H1 (cell line): ENCODE measurements at regions not wholly inside any gene's neighbourhood (a gene's known extent, or its start where the extent isn't known, plus 50 kb on each side); places are given as distances from the start of the nearest gene placed in this dataset.

Source experiments
- ASH2L ChIP-seq: fragments of 200-600, 300-600 bp; sonication (generic); IDR thresholded peaks from one replicate; pipeline ENCODE4 v1.7.1; 2017; ENCODE audit warnings: low read length
- BACH1 ChIP-seq: IDR thresholded peaks from 2 replicates; pipeline ENCODE4 v1.6.1; 2012; ENCODE audit warnings: low read length, improper control_type of control experiment
- BCL11A ChIP-seq, 2 experiments: IDR thresholded peaks; one replicate each; pipeline ENCODE4 v1.6.1; 2011; ENCODE audit warnings: low read depth in 2 of 2, low read length in 2 of 2, mild to moderate bottlenecking in 2 of 2
- JUND ChIP-seq: IDR thresholded peaks from 2 replicates; pipeline ENCODE4 v1.6.1; 2011; ENCODE audit warnings: mild to moderate bottlenecking, improper control_type of control experiment, low read length
- POLR2A ChIP-seq, 2 experiments: IDR thresholded peaks; 1 replicate in 1 of 2; 2 replicates in 1 of 2; pipeline ENCODE4 v1.6.1; 2011; ENCODE audit warnings: low read depth in 2 of 2, low read length in 2 of 2, mild to moderate bottlenecking in 2 of 2; ENCODE audit errors: control extremely low read depth in 1 of 2
- RAD21 ChIP-seq, 2 experiments: IDR thresholded peaks in 1 of 2; conservative IDR thresholded peaks in 1 of 2; 2 replicates each; pipeline ENCODE4 v1.6.1; 2011; ENCODE audit warnings: low read depth in 2 of 2, low read length in 2 of 2, improper control_type of control experiment in 1 of 2, inconsistent platforms in 1 of 2, mild to moderate bottlenecking in 1 of 2, moderate library complexity in 1 of 2

- TF ChIP-seq ASH2L (no peak), JUND (no peak), BACH1 (no peak), RAD21 (IDR thresholded peaks at IDR 0.05 in 1 of 2, conservative IDR thresholded peaks at IDR 0.05 in 1 of 2; ENCODE audit: low read depth in 2 of 2, low read length in 2 of 2) (no peak), BCL11A (IDR thresholded peaks at IDR 0.05; ENCODE audit: low read depth in 2 of 2, low read length in 2 of 2) (no peak), POLR2A (IDR thresholded peaks at IDR 0.05; ENCODE audit: control extremely low read depth in 1 of 2, low read depth in 2 of 2, low read length in 2 of 2) (no peak)
Measured at GRCh38 chrY:19816053-19816823, 71.7 kb upstream of the KDM5D start (continued).
